Psoas muscle (tissue), 7 donors: ENCODE measurements at regions not wholly inside any gene's neighbourhood (a gene's known extent, or its start where the extent isn't known, plus 50 kb on each side); places are given as distances from the start of the nearest gene placed in this dataset.

Experiments used
- ATAC-seq, 4 donors: fragments of 200-7000 bp; cut with Tn5 transposase; one replicate each; pipeline ENCODE4 v1.9.1; 2020; ENCODE audit warnings: moderate library complexity in 3 of 4, mild to moderate bottlenecking in 2 of 4
- DNase-seq, 2 donors: peaks; one replicate each; pipeline ENCODE4 v3.0.0-alpha.2; 2020
- H3K27ac ChIP-seq: fragments of 200-600 bp; one replicate; pipeline ENCODE4 v1.8.0; 2022
- H3K27me3 ChIP-seq, 3 donors: fragments of 200-600 bp in 1 of 3; one replicate each; pipeline versions ENCODE4 v1.6.1 to v1.8.0; 2013 to 2022; ENCODE audit warnings: low read length in 2 of 3, mild to moderate bottlenecking in 2 of 3, moderate library complexity in 1 of 3; ENCODE audit not compliant: insufficient read depth in 3 of 3
- H3K36me3 ChIP-seq, 2 donors: fragments of 200-600 bp in 1 of 2; one replicate each; pipeline versions ENCODE4 v1.6.1 to v1.8.0; 2013 to 2022; ENCODE audit warnings: low read depth in 1 of 2, mild to moderate bottlenecking in 1 of 2, moderate library complexity in 1 of 2; ENCODE audit not compliant: insufficient read depth in 1 of 2
- H3K4me1 ChIP-seq: fragments of 200-600 bp; one replicate; pipeline ENCODE4 v1.8.0; 2022
- H3K4me3 ChIP-seq: fragments of 200-600 bp; one replicate; pipeline ENCODE4 v1.8.0; 2022; ENCODE audit warnings: mild to moderate bottlenecking
- H3K9me3 ChIP-seq: fragments of 200-600 bp; one replicate; pipeline ENCODE4 v1.8.0; 2022
- CTCF ChIP-seq: fragments of 200-600 bp; IDR thresholded peaks from one replicate; pipeline ENCODE4 v1.8.0; 2022; ENCODE audit warnings: antibody characterized with exemption
- WGBS, 3 donors: extraction: QIAGEN DNeasy Blood & Tissue Kit; methylation state at CpG; one replicate each; pipeline versions ENCODE4 v1.1.6 to v1.1.7; 2013; 5-methylcytosine and 5-hydroxymethylcytosine counted together
- intact Hi-C, 2 donors: fragments of 100-400 bp; cut with DNase I; formaldehyde crosslinking; loops; one replicate each; pipeline versions ENCODE4 v1.11.0 to v1.14.2; 2022
- donor health status: healthy with polysubstance abuse.
- donor health status: DM: no; HTN: no; CAD: no; lungs with moderate emphysema.
- donor health status: Bipolar disorder and iron deficiency.
- donor health status: healthy.
- donor health status: DM: yes; HTN: yes; CAD: no.
- donor health status: DM: no; HTN: no; CAD: no.
- donor health status: DM: yes; HTN: yes; CAD: no.

DNA sequence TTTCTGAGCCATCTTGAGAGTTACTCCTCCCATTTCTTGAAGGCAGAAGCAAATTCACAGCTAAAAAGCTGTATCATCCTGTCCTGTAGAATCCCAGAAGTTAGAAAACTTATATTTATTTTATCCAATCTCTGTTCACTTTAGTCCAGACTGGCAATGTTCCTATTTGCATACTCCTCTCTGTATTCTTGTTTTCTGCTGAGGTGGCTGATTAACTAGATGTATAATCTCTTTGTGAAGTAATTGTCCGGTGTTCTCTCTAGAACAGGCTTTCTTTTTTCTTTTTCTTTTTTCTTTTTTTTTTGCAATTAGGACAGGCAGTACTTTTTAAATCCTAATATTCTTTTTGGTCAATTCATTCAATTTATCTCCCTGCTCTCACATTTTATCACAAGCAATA is 411.0 kb downstream of the KCNJ3 start:
- intact Hi-C loops, result no loop called here
- WGBS, 3 donors, result 84 to 97% (median 87%) methylated on average over 1 of the region's 1 CpG
- Histone ChIP-seq H3K4me1 (no peaks in the 10 kb centered on the region), H3K27me3 (no peaks in the 10 kb centered on the region), H3K9me3 (no peaks in the 10 kb centered on the region), H3K36me3 (no peaks in the 10 kb centered on the region), H3K27ac (no peak overlapping the region), H3K4me3 (no peak overlapping the region)
- no peak for ATAC-seq
- no peak for DNase-seq
- no peak for TF ChIP-seq CTCF

DNA sequence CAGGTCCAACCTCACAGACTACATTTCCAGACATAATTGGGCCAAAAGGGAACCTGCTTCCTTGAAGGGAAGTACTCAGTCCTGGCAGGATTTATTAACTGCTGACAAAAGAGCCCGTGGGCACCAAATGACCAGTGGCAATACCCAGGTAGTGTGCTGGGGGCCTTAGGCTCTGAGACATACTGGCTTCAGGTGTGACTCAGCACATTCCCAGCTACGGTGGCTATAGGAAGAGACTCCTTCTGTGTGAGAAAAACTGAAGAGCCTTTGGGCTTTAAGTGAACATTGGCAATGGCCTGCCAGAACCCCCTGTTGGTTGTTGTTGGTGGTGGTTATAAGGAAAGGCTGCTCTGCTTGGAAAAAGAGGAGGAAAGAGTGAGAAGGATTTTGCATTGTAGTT is 401.8 kb downstream of the KCNJ3 start:
- intact Hi-C loops, result no loop called here
- no peak for TF ChIP-seq CTCF
- Histone ChIP-seq H3K27ac (no peak overlapping the region), H3K9me3 (no peaks in the 10 kb centered on the region), H3K4me1 (no peaks in the 10 kb centered on the region), H3K4me3 (no peak overlapping the region), H3K27me3 (no peaks in the 10 kb centered on the region), H3K36me3 (no peaks in the 10 kb centered on the region)
- no peak for ATAC-seq
- no peak for DNase-seq
- WGBS, 3 donors, result 70 to 73% (median 72%) methylated on average over 2 of the region's 2 CpGs

GRCh38 chr2:155099784-155100183 is 401.3 kb downstream of the KCNJ3 start:
- DNase-seq, result peak in 1 of 2 donors; percentile 22

DNA sequence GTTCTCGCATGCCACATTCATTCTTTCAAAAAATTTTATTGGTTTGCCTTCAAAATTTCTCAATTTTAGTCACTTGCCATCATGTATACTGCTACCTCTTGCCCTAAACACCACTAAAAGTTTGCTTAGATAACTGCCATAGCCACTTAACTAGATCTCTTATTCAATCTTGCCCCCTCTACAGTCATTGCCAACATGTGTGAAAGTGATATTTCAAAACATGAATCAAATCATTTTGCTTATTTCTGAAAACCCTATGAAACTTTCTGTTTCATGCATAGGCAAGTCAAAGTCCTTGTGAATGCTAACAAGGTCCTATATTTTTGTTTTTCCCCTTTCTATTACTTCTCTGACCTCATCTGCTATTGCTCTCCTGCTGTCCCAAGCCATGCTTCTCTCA is 397.1 kb downstream of the KCNJ3 start:
- Histone ChIP-seq H3K27me3 (no peaks in the 10 kb centered on the region), H3K36me3 (no peaks in the 10 kb centered on the region), H3K27ac (no peak overlapping the region), H3K9me3 (no peaks in the 10 kb centered on the region), H3K4me3 (no peak overlapping the region), H3K4me1 (no peaks in the 10 kb centered on the region)
- intact Hi-C loops, result no loop called here
- DNase-seq (no peak), ATAC-seq (no peak)
- TF ChIP-seq CTCF, result no peak
- WGBS, 3 donors, result 92 to 97% (median 93%) methylated on average over 1 of the region's 1 CpG

More at GRCh38 chr2:155099784-155100183, 401.3 kb downstream of the KCNJ3 start:
- no peaks in the 10 kb centered on the region for H3K27me3 ChIP-seq
- no peak overlapping the region for H3K4me3 ChIP-seq
- ATAC-seq, result no peak
- 43 to 46% (median 45%) methylated on average over 1 of the region's 1 CpG for WGBS, 3 donors
- TF ChIP-seq CTCF, result no peak
- no peaks in the 10 kb centered on the region for H3K9me3 ChIP-seq
- no peak overlapping the region for H3K27ac ChIP-seq
- H3K4me1 ChIP-seq, result no peaks in the 10 kb centered on the region
- no peaks in the 10 kb centered on the region for H3K36me3 ChIP-seq
- intact Hi-C loops, result no loop called here

DNA sequence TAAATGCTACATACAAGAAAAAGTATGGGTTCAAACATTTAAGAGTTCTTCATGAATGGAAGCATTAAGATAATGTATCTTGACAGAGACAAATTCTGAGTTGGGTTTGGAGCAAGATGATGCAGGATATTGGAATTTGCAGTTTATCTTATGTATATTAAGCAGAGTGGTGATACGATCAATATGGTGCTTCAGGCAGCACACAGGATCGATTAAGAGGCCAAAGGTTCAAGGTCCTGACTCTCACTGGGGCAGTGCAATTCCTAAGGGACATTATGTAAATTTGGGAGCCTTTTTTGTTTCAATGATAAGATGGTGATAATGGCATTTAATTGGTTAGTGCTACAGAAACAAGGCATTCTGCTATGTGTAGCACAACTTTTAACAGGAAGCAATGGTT is 381.9 kb downstream of the KCNJ3 start:
- H3K27me3 ChIP-seq, result no peaks in the 10 kb centered on the region
- no peaks in the 10 kb centered on the region for H3K4me1 ChIP-seq
- TF ChIP-seq CTCF, result no peak
- intact Hi-C loops, result no loop called here
- ATAC-seq (no peak), DNase-seq (no peak)
- no peak overlapping the region for H3K27ac ChIP-seq
- H3K4me3 ChIP-seq, result no peak overlapping the region
- H3K36me3 ChIP-seq, result no peaks in the 10 kb centered on the region
- 66 to 78% (median 71%) methylated on average over 2 of the region's 2 CpGs for WGBS, 3 donors
- no peaks in the 10 kb centered on the region for H3K9me3 ChIP-seq
